ENCODE measurements at regions not wholly inside any gene's neighbourhood (a gene's known extent, or its start where the extent isn't known, plus 50 kb on each side); places are given as distances from the start of the nearest gene placed in this dataset.

- Histone ChIP-seq H3K27me3 (no peaks in the 10 kb centered on the region), H3K27ac (no peak overlapping the region), H3K36me3 (no peaks in the 10 kb centered on the region), H3K4me1 (no peaks in the 10 kb centered on the region), H3K4me3 (no peak overlapping the region), H3K9me3 (no peaks in the 10 kb centered on the region)
- TF ChIP-seq, protein P1, sequence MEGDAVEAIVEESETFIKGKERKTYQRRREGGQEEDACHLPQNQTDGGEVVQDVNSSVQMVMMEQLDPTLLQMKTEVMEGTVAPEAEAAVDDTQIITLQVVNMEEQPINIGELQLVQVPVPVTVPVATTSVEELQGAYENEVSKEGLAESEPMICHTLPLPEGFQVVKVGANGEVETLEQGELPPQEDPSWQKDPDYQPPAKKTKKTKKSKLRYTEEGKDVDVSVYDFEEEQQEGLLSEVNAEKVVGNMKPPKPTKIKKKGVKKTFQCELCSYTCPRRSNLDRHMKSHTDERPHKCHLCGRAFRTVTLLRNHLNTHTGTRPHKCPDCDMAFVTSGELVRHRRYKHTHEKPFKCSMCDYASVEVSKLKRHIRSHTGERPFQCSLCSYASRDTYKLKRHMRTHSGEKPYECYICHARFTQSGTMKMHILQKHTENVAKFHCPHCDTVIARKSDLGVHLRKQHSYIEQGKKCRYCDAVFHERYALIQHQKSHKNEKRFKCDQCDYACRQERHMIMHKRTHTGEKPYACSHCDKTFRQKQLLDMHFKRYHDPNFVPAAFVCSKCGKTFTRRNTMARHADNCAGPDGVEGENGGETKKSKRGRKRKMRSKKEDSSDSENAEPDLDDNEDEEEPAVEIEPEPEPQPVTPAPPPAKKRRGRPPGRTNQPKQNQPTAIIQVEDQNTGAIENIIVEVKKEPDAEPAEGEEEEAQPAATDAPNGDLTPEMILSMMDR (IDR thresholded peaks at IDR 0.05), result no peak
- TF ChIP-seq POLR2A (IDR thresholded peaks at IDR 0.05) (no peak), POLR2AphosphoS5 (IDR thresholded peaks at IDR 0.05) (no peak)
- DNase-seq (ENCODE audit: low spot score in 2 of 2), result no peak
- intact Hi-C loops (cut with DNase I; ENCODE audit: low total_unique reads), result no loop called here
Measured at GRCh38 chr15:25498835-25499234, 60.0 kb upstream of the UBE3A start.

DNA sequence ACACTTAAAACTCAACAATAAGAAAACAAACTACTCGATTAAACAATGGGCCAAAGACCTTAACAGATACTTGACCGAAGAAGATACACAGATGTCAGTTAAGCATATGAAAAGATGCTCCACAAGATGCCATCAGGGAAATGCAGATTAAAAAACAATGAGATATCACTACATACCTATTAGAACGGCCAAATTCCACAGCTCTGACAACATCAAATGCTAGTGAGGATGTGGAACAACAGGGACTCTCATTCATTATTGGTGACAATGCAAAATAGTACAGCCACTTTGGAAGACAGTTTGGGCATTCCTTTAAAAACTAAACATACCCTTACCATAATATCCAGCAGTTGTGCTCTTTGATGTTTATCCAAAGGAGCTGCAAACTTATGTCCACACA, 59.1 kb upstream of the UBE3A start:
- Histone ChIP-seq H3K27me3 (no peaks in the 10 kb centered on the region), H3K36me3 (no peaks in the 10 kb centered on the region), H3K9me3 (no peaks in the 10 kb centered on the region), H3K4me3 (no peak overlapping the region), H3K27ac (no peak overlapping the region), H3K4me1 (no peaks in the 10 kb centered on the region)
- TF ChIP-seq, protein P1 (IDR thresholded peaks at IDR 0.05), result no peak
- TF ChIP-seq POLR2AphosphoS5 (IDR thresholded peaks at IDR 0.05) (no peak), POLR2A (IDR thresholded peaks at IDR 0.05) (no peak)
- DNase-seq (ENCODE audit: low spot score in 2 of 2), result no peak
- intact Hi-C loops (cut with DNase I; ENCODE audit: low total_unique reads), result no loop called here

DNA sequence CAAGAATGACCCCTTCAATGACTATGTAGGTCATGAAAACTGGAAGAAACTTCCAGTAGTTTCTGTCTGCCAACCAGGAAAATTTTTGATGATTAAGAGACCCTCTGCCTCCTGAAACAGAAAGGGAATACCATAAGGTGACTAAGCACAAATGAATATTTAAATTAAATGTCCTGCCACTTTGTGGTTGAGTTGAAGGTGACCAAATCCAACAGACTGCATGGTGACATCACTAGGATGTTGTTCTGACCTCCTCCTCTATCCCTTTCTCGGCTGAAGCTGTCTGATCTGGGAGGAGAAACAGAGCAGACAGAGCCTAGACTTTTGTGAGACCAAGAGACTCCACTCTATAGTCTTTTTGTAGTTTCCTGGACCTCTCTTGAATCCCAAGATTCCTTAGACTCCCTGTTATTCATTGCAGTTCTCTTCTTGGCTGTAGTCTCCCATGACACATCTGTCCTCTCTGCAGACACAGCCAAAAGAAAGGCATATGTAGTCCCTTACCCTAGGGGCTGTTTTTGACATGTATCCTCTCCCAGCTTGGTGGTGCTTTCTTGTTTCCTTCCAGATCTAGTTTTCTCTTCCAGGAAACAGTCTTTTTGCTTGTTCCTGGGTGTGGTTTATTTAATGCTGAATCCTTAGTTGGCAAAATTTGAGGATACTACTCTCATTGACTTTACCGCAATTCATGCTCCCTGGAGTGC, 55.2 kb upstream of the UBE3A start:
- Histone ChIP-seq H3K9me3 (peaks cover 11 to 14% of the 10 kb centered on the region in 2 donors), H3K4me1 (no peaks in the 10 kb centered on the region), H3K27ac (no peak overlapping the region), H3K36me3 (no peaks in the 10 kb centered on the region), H3K4me3 (no peak overlapping the region), H3K27me3 (no peaks in the 10 kb centered on the region)
- no peak for DNase-seq (ENCODE audit: low spot score in 2 of 2)
- intact Hi-C loops (cut with DNase I; ENCODE audit: low total_unique reads), result no loop called here
- TF ChIP-seq POLR2AphosphoS5 (IDR thresholded peaks at IDR 0.05), result no peak
- TF ChIP-seq, protein P1 (IDR thresholded peaks at IDR 0.05), result no peak
- TF ChIP-seq POLR2A (IDR thresholded peaks at IDR 0.05), result no peak

DNA sequence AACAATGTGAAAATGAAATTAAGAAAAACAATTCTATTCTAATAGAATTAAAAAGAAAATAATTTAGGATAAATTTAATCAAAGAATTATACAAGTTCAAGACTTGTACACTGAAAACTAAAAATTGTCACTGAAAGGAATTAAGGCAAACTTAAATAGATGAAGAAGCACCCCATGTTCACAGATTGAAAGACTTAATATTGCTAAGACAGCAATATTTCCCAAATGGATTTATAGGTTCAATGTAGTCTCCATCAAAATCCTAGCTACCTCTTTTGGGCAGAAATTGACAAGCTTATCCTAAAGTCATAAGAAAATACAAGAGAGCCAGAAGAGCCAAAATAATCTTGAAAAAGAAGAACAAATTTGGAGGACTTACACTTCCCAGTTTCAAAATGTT, 53.5 kb upstream of the UBE3A start:
- intact Hi-C loops (cut with DNase I; ENCODE audit: low total_unique reads), result no loop called here
- Histone ChIP-seq H3K27me3 (no peaks in the 10 kb centered on the region), H3K27ac (no peak overlapping the region), H3K4me1 (no peaks in the 10 kb centered on the region), H3K9me3 (peaks cover 11 to 20% of the 10 kb centered on the region in 2 donors), H3K36me3 (no peaks in the 10 kb centered on the region), H3K4me3 (no peak overlapping the region)
- DNase-seq (ENCODE audit: low spot score in 2 of 2), result no peak
- TF ChIP-seq POLR2AphosphoS5 (IDR thresholded peaks at IDR 0.05), result no peak
- TF ChIP-seq, protein P1 (IDR thresholded peaks at IDR 0.05), result no peak

All from breast epithelium (tissue), 4 donors.